Colonic mucosa (tissue), 4 donors: ENCODE measurements at regions not wholly inside any gene's neighbourhood (a gene's known extent, or its start where the extent isn't known, plus 50 kb on each side); places are given as distances from the start of the nearest gene placed in this dataset.

ENCODE experiments used
- DNase-seq: peaks from one replicate; pipeline ENCODE4 v3.0.0-alpha.2; 2020
- H3K27ac ChIP-seq: fragments of 200-600 bp; one replicate; pipeline ENCODE4 v1.8.0; 2021
- H3K27me3 ChIP-seq: fragments of 200-600 bp; one replicate; pipeline ENCODE4 v1.8.0; 2021
- H3K36me3 ChIP-seq: fragments of 200-600 bp; one replicate; pipeline ENCODE4 v1.8.0; 2021
- H3K4me1 ChIP-seq: fragments of 200-600 bp; one replicate; pipeline ENCODE4 v1.8.0; 2021; ENCODE audit warnings: mild to moderate bottlenecking
- H3K4me3 ChIP-seq: fragments of 200-600 bp; one replicate; pipeline ENCODE4 v1.8.0; 2021
- H3K9ac ChIP-seq, 2 donors: one replicate each; pipeline ENCODE4 v1.7.0; 2013; ENCODE audit warnings: control low read depth in 2 of 2, low read depth in 2 of 2, low read length in 2 of 2
- H3K9me3 ChIP-seq: fragments of 200-600 bp; one replicate; pipeline ENCODE4 v1.8.0; 2021
- intact Hi-C: fragments of 100-400 bp; cut with DNase I; formaldehyde crosslinking; loops from one replicate; pipeline ENCODE4 v1.14.1; 2022
- TF ChIP-seq, protein P1 (sequence below): fragments of 200-600 bp; IDR thresholded peaks from one replicate; pipeline ENCODE4 v1.8.0; 2022; ENCODE audit warnings: antibody characterized with exemption, mild to moderate bottlenecking
- donor health status: healthy.
- donor health status: DM: no; HTN: no; CAD: no.
- donor health status: DM: no; HTN: no; CAD: no.

DNA sequence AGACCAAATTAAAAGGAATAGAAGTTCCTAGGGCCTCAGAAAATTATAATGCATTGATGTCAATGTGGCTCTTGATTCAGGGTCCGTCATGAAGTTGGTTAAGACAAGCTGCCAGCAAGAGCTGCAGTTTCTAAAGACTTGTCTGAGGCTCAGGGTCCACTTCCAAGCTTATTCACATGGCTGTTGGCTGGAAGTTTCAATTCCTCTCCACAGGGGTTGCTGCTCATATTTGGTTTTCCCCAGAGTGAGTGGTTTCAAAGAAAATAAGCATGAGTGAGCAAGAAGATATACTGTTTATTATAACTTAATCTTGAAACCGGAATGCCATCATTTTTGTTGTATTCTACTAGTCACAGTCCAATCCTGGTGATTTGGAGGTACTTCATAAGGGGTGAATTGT is 1247.4 kb downstream of the LRFN5 start:
- Histone ChIP-seq H3K4me3 (no peak overlapping the region), H3K27ac (no peak overlapping the region), H3K36me3 (no peaks in the 10 kb centered on the region), H3K9me3 (no peaks in the 10 kb centered on the region), H3K27me3 (no peaks in the 10 kb centered on the region), H3K4me1 (no peaks in the 10 kb centered on the region), H3K9ac (no peak overlapping the region)
- no peak for DNase-seq
- TF ChIP-seq, protein P1, sequence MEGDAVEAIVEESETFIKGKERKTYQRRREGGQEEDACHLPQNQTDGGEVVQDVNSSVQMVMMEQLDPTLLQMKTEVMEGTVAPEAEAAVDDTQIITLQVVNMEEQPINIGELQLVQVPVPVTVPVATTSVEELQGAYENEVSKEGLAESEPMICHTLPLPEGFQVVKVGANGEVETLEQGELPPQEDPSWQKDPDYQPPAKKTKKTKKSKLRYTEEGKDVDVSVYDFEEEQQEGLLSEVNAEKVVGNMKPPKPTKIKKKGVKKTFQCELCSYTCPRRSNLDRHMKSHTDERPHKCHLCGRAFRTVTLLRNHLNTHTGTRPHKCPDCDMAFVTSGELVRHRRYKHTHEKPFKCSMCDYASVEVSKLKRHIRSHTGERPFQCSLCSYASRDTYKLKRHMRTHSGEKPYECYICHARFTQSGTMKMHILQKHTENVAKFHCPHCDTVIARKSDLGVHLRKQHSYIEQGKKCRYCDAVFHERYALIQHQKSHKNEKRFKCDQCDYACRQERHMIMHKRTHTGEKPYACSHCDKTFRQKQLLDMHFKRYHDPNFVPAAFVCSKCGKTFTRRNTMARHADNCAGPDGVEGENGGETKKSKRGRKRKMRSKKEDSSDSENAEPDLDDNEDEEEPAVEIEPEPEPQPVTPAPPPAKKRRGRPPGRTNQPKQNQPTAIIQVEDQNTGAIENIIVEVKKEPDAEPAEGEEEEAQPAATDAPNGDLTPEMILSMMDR: no peak
- intact Hi-C loops: no loop called here

DNA sequence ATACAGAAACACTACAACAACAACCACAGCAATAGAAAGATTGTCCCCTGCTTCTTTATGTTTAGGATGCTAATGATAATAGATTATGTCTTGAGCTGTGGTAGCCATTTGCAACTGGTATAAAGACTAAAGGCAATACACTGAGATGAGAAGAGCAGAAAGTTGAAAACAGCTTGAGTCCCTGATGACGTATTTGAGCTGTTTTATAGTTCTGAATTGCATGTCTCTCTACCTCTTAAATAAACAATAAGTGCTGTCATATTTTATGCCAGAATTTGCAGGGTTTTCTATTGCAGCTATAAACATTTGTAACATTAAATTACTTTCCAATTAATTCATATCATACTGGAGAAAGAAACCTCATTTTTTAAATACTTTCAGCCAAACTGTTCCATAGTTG is 1242.0 kb downstream of the LRFN5 start:
- Histone ChIP-seq H3K4me1 (no peaks in the 10 kb centered on the region), H3K9ac (no peak overlapping the region), H3K27me3 (no peaks in the 10 kb centered on the region), H3K27ac (no peak overlapping the region), H3K9me3 (no peaks in the 10 kb centered on the region), H3K4me3 (no peak overlapping the region), H3K36me3 (no peaks in the 10 kb centered on the region)
- TF ChIP-seq, protein P1: no peak
- intact Hi-C loops: no loop called here
- DNase-seq: no peak

DNA sequence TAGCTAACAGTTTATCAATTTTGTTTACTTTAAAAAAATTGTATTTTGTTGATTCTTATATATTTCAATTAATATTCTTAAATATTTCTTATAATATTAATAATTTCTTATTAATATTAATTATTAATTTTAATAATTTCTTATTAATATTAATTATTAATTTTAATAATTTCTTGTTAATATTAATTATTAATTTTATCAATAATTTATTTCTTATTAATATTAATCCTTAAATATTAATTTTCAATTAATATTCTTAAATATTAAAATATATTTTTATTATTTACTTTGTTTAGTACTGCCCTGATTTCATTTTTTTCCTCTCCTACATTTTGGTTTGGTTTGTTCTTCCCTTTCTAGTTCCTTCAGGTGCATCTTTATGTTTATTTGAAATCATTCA is 1208.1 kb downstream of the LRFN5 start:
- DNase-seq: no peak
- TF ChIP-seq, protein P1: no peak

DNA sequence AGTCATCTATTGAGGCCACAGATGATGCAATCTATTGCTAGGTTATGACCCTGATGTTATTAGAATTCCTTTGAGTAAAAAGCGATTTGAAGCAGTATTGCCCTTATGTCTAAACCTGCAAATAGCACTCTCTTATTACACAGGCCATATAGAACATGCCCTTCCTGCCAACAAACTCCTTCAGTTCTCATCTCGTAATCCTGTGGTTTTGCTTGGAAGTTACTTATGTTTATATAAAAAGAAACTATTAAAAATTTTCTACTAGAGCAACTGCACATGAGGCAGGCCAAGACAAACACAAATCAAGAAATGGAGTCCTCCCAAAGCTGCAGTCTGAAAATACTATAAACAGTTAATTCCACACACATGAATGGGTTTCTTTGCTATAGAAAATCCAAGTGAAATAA is 1200.2 kb downstream of the LRFN5 start:
- Histone ChIP-seq H3K27me3 (no peaks in the 10 kb centered on the region), H3K4me3 (no peak overlapping the region), H3K9me3 (no peaks in the 10 kb centered on the region), H3K4me1 (no peaks in the 10 kb centered on the region), H3K36me3 (no peaks in the 10 kb centered on the region), H3K9ac (no peak overlapping the region), H3K27ac (no peak overlapping the region)
- no peak for DNase-seq
- intact Hi-C loops: no loop called here
- TF ChIP-seq, protein P1: no peak

More for the DNA sequence above, 1208.1 kb downstream of the LRFN5 start:
- Histone ChIP-seq H3K4me3 (no peak overlapping the region), H3K4me1 (no peaks in the 10 kb centered on the region), H3K9ac (no peak overlapping the region), H3K36me3 (no peaks in the 10 kb centered on the region), H3K27ac (no peak overlapping the region), H3K27me3 (no peaks in the 10 kb centered on the region), H3K9me3 (no peaks in the 10 kb centered on the region)
- intact Hi-C loops: no loop called here

DNA sequence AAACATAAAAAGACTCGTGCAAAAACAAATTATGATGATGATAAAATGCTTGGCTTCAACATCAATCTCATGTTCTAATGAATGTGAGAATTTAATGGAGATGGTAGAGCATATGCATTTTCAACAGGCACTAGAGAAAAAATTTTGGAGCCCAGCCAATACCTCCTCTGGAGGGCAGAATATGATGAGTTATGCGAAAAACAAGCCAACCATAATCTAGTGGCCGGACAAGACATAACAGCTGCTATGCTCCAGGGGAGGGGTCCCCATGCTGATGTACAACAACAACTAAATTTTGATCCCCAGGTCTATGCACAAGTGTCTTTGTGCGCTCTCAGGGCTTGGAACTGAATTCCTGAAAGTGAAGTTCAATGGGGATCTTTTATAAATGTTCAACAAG is 1197.5 kb downstream of the LRFN5 start:
- Histone ChIP-seq H3K9ac (no peak overlapping the region), H3K4me3 (no peak overlapping the region), H3K27me3 (no peaks in the 10 kb centered on the region), H3K27ac (no peak overlapping the region), H3K9me3 (no peaks in the 10 kb centered on the region), H3K4me1 (no peaks in the 10 kb centered on the region), H3K36me3 (no peaks in the 10 kb centered on the region)
- intact Hi-C loops: no loop called here
- TF ChIP-seq, protein P1: no peak
- DNase-seq: no peak

DNA sequence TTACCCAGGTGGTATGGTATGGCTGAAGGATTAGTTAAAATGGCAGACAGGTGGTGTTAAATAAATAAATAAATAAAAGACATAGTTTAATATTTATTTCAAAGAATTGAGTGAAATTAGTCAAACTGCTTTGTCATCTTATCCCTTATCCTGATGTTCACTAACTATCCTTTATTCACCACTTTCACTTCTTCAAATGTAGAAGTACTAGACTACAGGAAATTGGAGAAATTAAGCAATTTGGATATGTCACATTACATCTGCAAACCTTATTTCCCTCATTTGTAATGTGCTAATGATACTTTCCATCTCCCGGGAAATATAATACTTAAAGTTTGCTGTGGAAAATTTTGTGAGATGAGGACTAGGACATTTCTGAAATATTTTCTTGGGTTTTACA is 1195.7 kb downstream of the LRFN5 start:
- Histone ChIP-seq H3K36me3 (no peaks in the 10 kb centered on the region), H3K27ac (no peak overlapping the region), H3K27me3 (no peaks in the 10 kb centered on the region), H3K9ac (no peak overlapping the region), H3K4me1 (no peaks in the 10 kb centered on the region), H3K9me3 (no peaks in the 10 kb centered on the region), H3K4me3 (no peak overlapping the region)
- TF ChIP-seq, protein P1: no peak
- intact Hi-C loops: no loop called here
- DNase-seq: no peak
